GM12872 (cell line): ENCODE measurements at regions not wholly inside any gene's neighbourhood (a gene's known extent, or its start where the extent isn't known, plus 50 kb on each side); places are given as distances from the start of the nearest gene placed in this dataset.

ENCODE experiments used
- CTCF ChIP-seq: IDR thresholded peaks from 3 replicates; pipeline ENCODE4 v1.5.1; 2011; ENCODE audit warnings: low read depth, mild to moderate bottlenecking, low read length, moderate library complexity; ENCODE audit not compliant: insufficient read depth

- TF ChIP-seq CTCF: no peak
These were observed 560.3 kb upstream of the ANO3 start for GRCh38 chr11:25771605-25772004.

- no peak for TF ChIP-seq CTCF
These were observed 556.3 kb upstream of the ANO3 start for GRCh38 chr11:25775603-25776002.

- TF ChIP-seq CTCF: no peak
These were observed 555.7 kb upstream of the ANO3 start for GRCh38 chr11:25776238-25776637.

GRCh38 chr11:25777343-25777742 lies 554.6 kb upstream of the ANO3 start:
- no peak for TF ChIP-seq CTCF

GRCh38 chr11:25779033-25779432 lies 552.9 kb upstream of the ANO3 start:
- no peak for TF ChIP-seq CTCF

- no peak for TF ChIP-seq CTCF
These were observed 544.5 kb upstream of the ANO3 start for GRCh38 chr11:25787416-25787815.

GRCh38 chr11:25790396-25790795 lies 541.5 kb upstream of the ANO3 start:
- no peak for TF ChIP-seq CTCF

- no peak for TF ChIP-seq CTCF
These were observed 538.3 kb upstream of the ANO3 start for GRCh38 chr11:25793637-25794036.
